ENCODE measurements at regions not wholly inside any gene's neighbourhood (a gene's known extent, or its start where the extent isn't known, plus 50 kb on each side); places are given as distances from the start of the nearest gene placed in this dataset.

DNA sequence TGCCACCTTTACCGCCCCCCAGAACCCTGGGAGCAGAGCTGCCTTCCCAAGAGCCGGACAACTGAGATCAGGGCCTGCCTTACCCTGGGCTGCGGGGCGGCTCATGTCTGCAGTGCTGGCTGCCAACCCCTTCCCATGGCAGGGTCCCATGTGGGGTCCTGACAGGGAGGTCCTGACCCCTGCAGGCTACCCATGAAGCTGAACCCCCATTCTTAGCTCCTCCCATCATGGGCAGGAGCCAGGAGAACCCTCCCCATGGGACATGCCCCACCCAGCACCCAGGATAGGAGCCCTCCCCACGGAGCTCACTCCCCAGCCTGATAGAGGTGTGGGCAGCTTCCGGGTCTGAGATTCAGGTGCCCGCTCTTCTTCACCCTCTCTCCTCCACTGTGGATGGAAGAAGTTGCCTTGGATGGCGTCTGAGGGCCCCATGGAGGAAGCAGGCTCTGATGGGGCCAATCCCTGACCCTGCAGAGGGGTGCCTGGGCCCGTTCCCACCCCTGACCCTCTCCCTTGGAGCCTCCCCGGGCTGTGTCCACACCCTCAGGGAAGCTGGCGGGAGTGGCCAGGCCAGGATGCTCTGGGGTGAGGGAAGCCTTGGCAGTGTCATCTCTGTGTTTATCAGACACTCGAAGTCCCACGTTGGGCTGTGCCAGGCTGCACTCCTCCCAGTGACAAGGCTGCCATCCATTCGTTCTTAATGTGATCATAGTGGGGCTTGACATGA, 1508.2 kb downstream of the BRD1 start:
- Histone ChIP-seq H3K4me3 (no peak overlapping the region), H3K27ac (no peak overlapping the region), H3K9ac (ENCODE audit: insufficient read length) (no peak overlapping the region), H3K9me3 (ENCODE audit: low read depth, low read length) (no peaks in the 10 kb centered on the region), H3K36me3 (ENCODE audit: insufficient read depth, low read length) (no peaks in the 10 kb centered on the region)
- no peak for DNase-seq (ENCODE audit: low read depth, low spot score)
- no peak for TF ChIP-seq FOXP2 (optimal IDR thresholded peaks at IDR 0.05; ENCODE audit: control extremely low read depth, extremely low read length, insufficient read depth)
- TF ChIP-seq EZH2 (IDR thresholded peaks at IDR 0.05) = no peak
- TF ChIP-seq POLR2AphosphoS5 (IDR thresholded peaks at IDR 0.05; ENCODE audit: borderline replicate concordance, low read depth, low read length) = no peak

DNA sequence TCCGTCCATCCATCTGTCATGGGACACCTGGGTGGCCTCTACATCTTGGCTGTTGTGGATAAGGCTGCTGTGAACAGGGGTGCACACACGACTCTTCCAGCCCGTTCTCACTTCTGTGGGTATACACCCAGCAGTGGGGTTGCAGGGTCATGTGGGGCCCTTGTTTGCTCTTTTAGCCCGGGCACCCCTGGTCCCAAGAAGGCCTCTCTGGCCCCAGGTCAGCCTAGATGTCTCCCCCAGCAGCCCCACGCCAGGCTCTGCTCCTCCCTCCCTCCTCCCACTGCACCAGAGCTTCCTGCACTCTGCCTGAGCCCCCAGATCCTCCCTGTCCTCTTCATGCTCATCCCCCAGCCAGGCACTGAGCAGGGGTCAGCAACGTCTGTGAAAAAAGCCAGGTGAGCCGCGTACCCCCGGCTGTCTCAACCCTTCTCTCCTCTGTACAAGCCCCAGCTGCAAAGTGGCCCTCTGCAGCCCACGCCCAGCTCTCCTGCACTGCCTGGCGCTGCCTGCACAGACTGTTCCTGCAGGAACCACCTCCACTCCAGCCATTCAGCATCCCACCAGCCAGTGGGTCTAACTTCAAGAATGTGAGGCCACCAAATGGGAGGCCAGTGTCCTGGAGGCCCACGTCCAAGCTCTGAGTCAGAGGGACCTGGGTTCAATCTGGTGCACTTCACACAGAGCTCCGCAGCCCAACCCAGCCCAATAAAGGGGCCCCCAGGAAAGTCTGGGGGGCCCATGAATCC, 1508.9 kb downstream of the BRD1 start:
- no peak overlapping the region for H3K27ac ChIP-seq
- no peaks in the 10 kb centered on the region for H3K36me3 ChIP-seq (ENCODE audit: insufficient read depth, low read length)
- H3K9ac ChIP-seq (ENCODE audit: insufficient read length) = no peak overlapping the region
- no peak overlapping the region for H3K4me3 ChIP-seq
- DNase-seq (ENCODE audit: low read depth, low spot score) = no peak
- TF ChIP-seq EZH2 (IDR thresholded peaks at IDR 0.05) (no peak), FOXP2 (optimal IDR thresholded peaks at IDR 0.05; ENCODE audit: control extremely low read depth, extremely low read length, insufficient read depth) (no peak), POLR2AphosphoS5 (IDR thresholded peaks at IDR 0.05; ENCODE audit: borderline replicate concordance, low read depth, low read length) (no peak)
- no peaks in the 10 kb centered on the region for H3K9me3 ChIP-seq (ENCODE audit: low read depth, low read length)

DNA sequence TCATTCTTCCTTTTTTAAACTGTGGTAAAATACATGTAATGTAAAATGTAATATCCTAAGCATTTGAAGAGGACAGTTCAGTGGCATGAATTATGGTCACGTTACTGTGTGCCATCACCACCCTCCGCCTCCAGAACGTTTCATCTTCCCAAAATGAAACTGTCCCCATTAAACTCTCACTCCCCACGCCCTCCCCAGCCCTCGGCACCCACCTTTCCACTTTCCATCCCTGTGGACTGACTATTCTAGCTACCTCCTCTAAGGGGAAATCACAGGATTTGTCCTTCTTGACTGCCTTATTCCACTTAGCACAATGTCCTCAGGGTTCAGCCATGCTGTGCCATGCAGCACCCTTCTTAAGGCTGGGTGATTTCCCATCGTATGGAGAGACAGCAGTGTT, 1509.5 kb downstream of the BRD1 start:
- no peak for DNase-seq (ENCODE audit: low read depth, low spot score)
- Histone ChIP-seq H3K27ac (no peak overlapping the region), H3K9me3 (ENCODE audit: low read depth, low read length) (no peaks in the 10 kb centered on the region), H3K9ac (ENCODE audit: insufficient read length) (no peak overlapping the region), H3K36me3 (ENCODE audit: insufficient read depth, low read length) (no peaks in the 10 kb centered on the region), H3K4me3 (no peak overlapping the region)
- TF ChIP-seq POLR2AphosphoS5 (IDR thresholded peaks at IDR 0.05; ENCODE audit: borderline replicate concordance, low read depth, low read length) (no peak), EZH2 (IDR thresholded peaks at IDR 0.05) (no peak), FOXP2 (optimal IDR thresholded peaks at IDR 0.05; ENCODE audit: control extremely low read depth, extremely low read length, insufficient read depth) (no peak)

GRCh38 chr22:48316257-48317250, 1511.1 kb downstream of the BRD1 start:
- Histone ChIP-seq H3K36me3 (ENCODE audit: insufficient read depth, low read length) (no peaks in the 10 kb centered on the region), H3K9ac (ENCODE audit: insufficient read length) (no peak overlapping the region), H3K9me3 (ENCODE audit: low read depth, low read length) (no peaks in the 10 kb centered on the region), H3K27ac (no peak overlapping the region), H3K4me3 (no peak overlapping the region)
- DNase-seq (ENCODE audit: low read depth, low spot score) = no peak
- no peak for TF ChIP-seq EZH2 (IDR thresholded peaks at IDR 0.05)

- H3K36me3 ChIP-seq (ENCODE audit: insufficient read depth, low read length) = no peaks in the 10 kb centered on the region
Measured at GRCh38 chr22:48315439-48316256, 1512.0 kb downstream of the BRD1 start.

DNA sequence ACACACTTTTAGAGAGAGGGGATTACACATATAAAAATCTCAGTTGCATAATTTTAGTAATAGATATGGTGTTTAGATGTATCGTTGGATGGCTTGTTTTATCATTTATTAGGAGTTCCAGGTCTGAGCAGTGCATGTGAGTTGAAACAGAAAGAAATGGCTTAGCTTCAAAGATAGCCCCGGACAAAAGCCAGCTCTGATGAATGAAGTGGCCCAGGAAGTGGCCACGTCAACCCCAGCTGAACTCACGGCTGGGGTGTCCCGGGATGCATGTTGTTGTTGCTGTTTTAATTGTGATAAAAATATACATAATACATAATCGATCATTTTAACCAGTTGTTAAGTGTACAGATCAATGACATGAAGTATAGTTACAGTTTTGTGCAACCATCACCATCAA, 1513.6 kb downstream of the BRD1 start:
- TF ChIP-seq FOXP2 (optimal IDR thresholded peaks at IDR 0.05; ENCODE audit: control extremely low read depth, extremely low read length, insufficient read depth) = no peak
- no peak for DNase-seq (ENCODE audit: low read depth, low spot score)
- H3K9me3 ChIP-seq (ENCODE audit: low read depth, low read length) = no peaks in the 10 kb centered on the region
- no peak overlapping the region for H3K27ac ChIP-seq
- H3K9ac ChIP-seq (ENCODE audit: insufficient read length) = no peak overlapping the region
- H3K4me3 ChIP-seq = no peak overlapping the region
- H3K36me3 ChIP-seq (ENCODE audit: insufficient read depth, low read length) = no peaks in the 10 kb centered on the region

More at GRCh38 chr22:48315439-48316256, 1512.0 kb downstream of the BRD1 start:
- DNase-seq (ENCODE audit: low read depth, low spot score) = no peak
- Histone ChIP-seq H3K9me3 (ENCODE audit: low read depth, low read length) (no peaks in the 10 kb centered on the region), H3K4me3 (no peak overlapping the region), H3K27ac (no peak overlapping the region), H3K9ac (ENCODE audit: insufficient read length) (no peak overlapping the region)
- no peak for TF ChIP-seq POLR2AphosphoS5 (IDR thresholded peaks at IDR 0.05; ENCODE audit: borderline replicate concordance, low read depth, low read length)
- no peak for TF ChIP-seq EZH2 (IDR thresholded peaks at IDR 0.05)
- no peak for TF ChIP-seq FOXP2 (optimal IDR thresholded peaks at IDR 0.05; ENCODE audit: control extremely low read depth, extremely low read length, insufficient read depth)

GRCh38 chr22:48313175-48313830, 1514.4 kb downstream of the BRD1 start:
- no peak overlapping the region for H3K4me3 ChIP-seq
- TF ChIP-seq EZH2 (IDR thresholded peaks at IDR 0.05) (no peak), POLR2AphosphoS5 (IDR thresholded peaks at IDR 0.05; ENCODE audit: borderline replicate concordance, low read depth, low read length) (no peak), FOXP2 (optimal IDR thresholded peaks at IDR 0.05; ENCODE audit: control extremely low read depth, extremely low read length, insufficient read depth) (no peak)
- no peak overlapping the region for H3K27ac ChIP-seq
- DNase-seq (ENCODE audit: low read depth, low spot score) = no peak
- no peaks in the 10 kb centered on the region for H3K36me3 ChIP-seq (ENCODE audit: insufficient read depth, low read length)
- H3K9ac ChIP-seq (ENCODE audit: insufficient read length) = no peak overlapping the region
- no peaks in the 10 kb centered on the region for H3K9me3 ChIP-seq (ENCODE audit: low read depth, low read length)
